ENCODE measurements at regions not wholly inside any gene's neighbourhood (a gene's known extent, or its start where the extent isn't known, plus 50 kb on each side); places are given as distances from the start of the nearest gene placed in this dataset.
"Not testable (repeated sequence)": the region's sequence is repeated elsewhere in the genome, so short reads cannot be mapped to it uniquely, and the experiment has no call there.

DNA sequence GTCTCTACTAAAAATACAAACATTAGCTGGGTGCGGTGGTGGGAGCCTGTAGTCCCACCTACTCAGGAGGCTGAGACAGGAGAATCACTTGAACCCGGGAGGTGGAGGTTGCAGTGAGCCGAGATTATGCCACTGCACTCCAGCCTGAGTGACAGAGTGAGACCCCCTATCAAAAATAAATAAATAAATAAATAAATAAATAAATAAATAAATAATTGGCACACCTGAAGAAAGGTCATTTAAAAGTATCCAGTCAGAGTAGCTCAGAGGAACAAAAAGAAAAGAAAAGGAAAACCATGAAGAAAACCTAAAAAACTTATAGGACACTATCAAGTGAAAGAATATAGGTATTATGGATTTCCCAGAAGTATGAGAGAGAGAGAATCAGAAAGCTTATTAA is 330.1 kb upstream of the AR start:
- intact Hi-C loops (cut with DNase I) = not testable (repeated sequence)

DNA sequence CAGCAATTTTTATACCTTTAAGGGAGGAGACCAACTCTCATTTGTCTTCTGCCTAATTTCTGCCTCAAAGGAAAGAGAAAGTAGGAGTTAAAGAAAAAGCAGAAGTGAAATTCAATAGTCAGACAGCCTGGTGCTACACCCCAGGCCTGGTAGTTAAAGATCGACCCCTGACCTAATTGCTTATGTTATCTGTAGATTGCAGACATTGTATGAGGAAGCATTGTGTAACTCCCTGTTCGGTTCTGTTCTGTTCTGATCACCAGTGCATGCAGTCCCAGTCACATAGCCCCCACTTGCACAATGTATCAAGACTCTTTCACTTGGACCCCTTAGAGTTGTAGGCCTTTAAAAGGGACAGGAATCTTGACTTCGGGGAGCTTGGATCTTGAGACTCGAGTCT is 335.9 kb upstream of the AR start:
- intact Hi-C loops (cut with DNase I) = no loop called here
- no peak for TF ChIP-seq POLR2AphosphoS5 (IDR thresholded peaks at IDR 0.05; ENCODE audit: insufficient read depth in 1 of 2, low read depth in 1 of 2)
- TF ChIP-seq, protein P1, sequence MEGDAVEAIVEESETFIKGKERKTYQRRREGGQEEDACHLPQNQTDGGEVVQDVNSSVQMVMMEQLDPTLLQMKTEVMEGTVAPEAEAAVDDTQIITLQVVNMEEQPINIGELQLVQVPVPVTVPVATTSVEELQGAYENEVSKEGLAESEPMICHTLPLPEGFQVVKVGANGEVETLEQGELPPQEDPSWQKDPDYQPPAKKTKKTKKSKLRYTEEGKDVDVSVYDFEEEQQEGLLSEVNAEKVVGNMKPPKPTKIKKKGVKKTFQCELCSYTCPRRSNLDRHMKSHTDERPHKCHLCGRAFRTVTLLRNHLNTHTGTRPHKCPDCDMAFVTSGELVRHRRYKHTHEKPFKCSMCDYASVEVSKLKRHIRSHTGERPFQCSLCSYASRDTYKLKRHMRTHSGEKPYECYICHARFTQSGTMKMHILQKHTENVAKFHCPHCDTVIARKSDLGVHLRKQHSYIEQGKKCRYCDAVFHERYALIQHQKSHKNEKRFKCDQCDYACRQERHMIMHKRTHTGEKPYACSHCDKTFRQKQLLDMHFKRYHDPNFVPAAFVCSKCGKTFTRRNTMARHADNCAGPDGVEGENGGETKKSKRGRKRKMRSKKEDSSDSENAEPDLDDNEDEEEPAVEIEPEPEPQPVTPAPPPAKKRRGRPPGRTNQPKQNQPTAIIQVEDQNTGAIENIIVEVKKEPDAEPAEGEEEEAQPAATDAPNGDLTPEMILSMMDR (IDR thresholded peaks at IDR 0.05) = no peak
- TF ChIP-seq POLR2A (IDR thresholded peaks at IDR 0.05) = no peak
- Histone ChIP-seq H3K9me3 (no peaks in the 10 kb centered on the region), H3K4me1 (no peaks in the 10 kb centered on the region), H3K4me3 (no peak overlapping the region), H3K36me3 (no peaks in the 10 kb centered on the region), H3K27me3 (no peaks in the 10 kb centered on the region), H3K27ac (no peak overlapping the region)
- no peak for DNase-seq (ENCODE audit: extremely low spot score in 2 of 2)

More for the DNA sequence above, 330.1 kb upstream of the AR start:
- not testable (repeated sequence) for H3K9me3 ChIP-seq; H3K4me3 ChIP-seq; H3K4me1 ChIP-seq; H3K27ac ChIP-seq; H3K27me3 ChIP-seq; H3K36me3 ChIP-seq; DNase-seq (ENCODE audit: extremely low spot score in 2 of 2)

DNA sequence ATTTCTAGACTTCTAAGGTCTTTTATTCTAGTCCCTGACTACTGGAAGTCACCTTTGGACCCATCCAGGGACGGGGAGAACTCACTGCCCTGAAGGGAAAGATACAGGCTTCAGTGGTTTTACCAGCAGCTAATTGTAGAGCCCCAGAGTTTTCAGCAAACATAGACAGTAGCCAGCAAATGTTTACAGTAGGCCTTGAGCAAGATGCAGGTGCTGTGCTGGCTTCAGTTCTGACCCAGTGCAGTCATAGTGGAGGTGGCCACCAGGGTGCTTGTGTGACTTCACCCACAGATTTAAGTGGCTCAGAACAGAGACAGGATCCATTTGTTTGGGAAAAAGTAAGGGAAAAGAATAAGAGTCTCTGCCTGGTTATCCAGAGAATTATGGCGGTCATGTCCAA is 384.4 kb upstream of the AR start:
- no peak for DNase-seq (ENCODE audit: extremely low spot score in 2 of 2)
- intact Hi-C loops (cut with DNase I) = no loop called here
- Histone ChIP-seq H3K36me3 (no peaks in the 10 kb centered on the region), H3K4me1 (no peaks in the 10 kb centered on the region), H3K4me3 (no peak overlapping the region), H3K27me3 (no peaks in the 10 kb centered on the region), H3K9me3 (no peaks in the 10 kb centered on the region), H3K27ac (no peak overlapping the region)
- no peak for TF ChIP-seq POLR2AphosphoS5 (IDR thresholded peaks at IDR 0.05; ENCODE audit: insufficient read depth in 1 of 2, low read depth in 1 of 2)
- TF ChIP-seq, protein P1 (IDR thresholded peaks at IDR 0.05) = no peak

DNA sequence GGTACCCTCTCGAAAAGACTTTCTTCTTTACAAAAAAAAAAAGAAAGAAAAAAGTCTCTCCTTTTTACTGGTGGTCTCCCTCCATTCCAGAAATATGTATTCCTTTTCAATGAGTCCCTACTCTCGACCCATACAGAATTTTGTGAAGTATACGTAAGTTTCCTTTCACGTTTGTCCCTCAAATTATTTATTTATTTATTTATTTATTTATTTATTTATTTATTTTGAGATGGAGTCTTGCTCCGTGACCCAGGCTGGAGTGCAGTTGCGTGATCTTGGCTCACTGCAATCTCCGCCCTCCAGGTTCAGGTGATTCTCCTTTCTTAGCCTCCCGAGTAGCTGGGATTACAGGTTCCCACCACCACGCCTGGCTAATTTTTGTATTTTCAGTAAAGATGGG is 429.2 kb upstream of the AR start:
- H3K4me3 ChIP-seq = no peak overlapping the region
- DNase-seq (ENCODE audit: extremely low spot score in 2 of 2) = no peak
- H3K27ac ChIP-seq = no peak overlapping the region
- H3K9me3 ChIP-seq = no peaks in the 10 kb centered on the region
- no peaks in the 10 kb centered on the region for H3K4me1 ChIP-seq
- no peaks in the 10 kb centered on the region for H3K27me3 ChIP-seq
- no peak for TF ChIP-seq POLR2AphosphoS5 (IDR thresholded peaks at IDR 0.05; ENCODE audit: insufficient read depth in 1 of 2, low read depth in 1 of 2)
- TF ChIP-seq, protein P1 (IDR thresholded peaks at IDR 0.05) = no peak
- H3K36me3 ChIP-seq = no peaks in the 10 kb centered on the region
- intact Hi-C loops (cut with DNase I) = no loop called here

DNA sequence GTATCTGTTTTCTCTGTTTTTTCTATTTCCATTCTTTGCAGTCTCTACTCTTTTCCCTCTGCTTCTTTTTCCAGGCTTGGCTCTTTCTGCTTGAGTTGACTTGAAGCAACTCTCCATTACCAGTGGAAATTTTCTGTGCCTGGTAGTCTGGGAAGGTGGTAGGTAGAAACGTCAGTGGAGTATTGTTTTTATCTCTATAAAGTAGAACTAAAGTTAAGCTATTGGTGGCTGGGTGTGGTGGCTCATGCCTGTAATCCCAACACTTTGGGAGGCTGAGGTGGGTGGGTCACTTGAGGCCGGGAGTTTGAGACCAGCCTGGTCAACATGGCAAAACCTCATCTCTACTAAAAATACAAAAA is 438.1 kb upstream of the AR start:
- no peak overlapping the region for H3K4me3 ChIP-seq
- no peaks in the 10 kb centered on the region for H3K27me3 ChIP-seq
- no peaks in the 10 kb centered on the region for H3K36me3 ChIP-seq
- intact Hi-C loops (cut with DNase I) = no loop called here
- no peaks in the 10 kb centered on the region for H3K4me1 ChIP-seq
- H3K9me3 ChIP-seq = no peaks in the 10 kb centered on the region
- no peak overlapping the region for H3K27ac ChIP-seq
- DNase-seq (ENCODE audit: extremely low spot score in 2 of 2) = no peak
- TF ChIP-seq, protein P1 (IDR thresholded peaks at IDR 0.05) = no peak
- no peak for TF ChIP-seq POLR2A (IDR thresholded peaks at IDR 0.05)
- no peak for TF ChIP-seq POLR2AphosphoS5 (IDR thresholded peaks at IDR 0.05; ENCODE audit: insufficient read depth in 1 of 2, low read depth in 1 of 2)
